ENCODE measurements at regions not wholly inside any gene's neighbourhood (a gene's known extent, or its start where the extent isn't known, plus 50 kb on each side); places are given as distances from the start of the nearest gene placed in this dataset.

DNA sequence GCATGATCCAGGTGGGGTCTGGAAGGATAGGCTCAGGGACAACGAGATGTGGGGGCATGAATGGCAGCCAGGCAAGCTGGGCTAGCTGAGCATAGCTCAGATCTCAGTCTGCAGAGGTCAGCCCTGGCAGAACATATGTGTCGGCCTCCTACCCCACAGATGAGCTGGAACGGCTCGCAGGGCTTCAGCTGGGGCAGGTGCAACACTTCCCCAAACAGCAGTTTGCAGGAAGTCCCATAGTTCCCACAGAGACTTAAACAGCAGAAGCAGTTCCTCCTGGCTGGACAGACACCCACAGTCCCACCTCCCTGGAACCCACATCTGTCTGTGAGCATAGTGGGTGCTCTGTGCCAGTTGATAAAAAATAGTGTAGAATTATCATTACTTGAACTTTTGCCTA lies 404.6 kb downstream of the GADD45G start:
- TF ChIP-seq POLR2A (IDR thresholded peaks at IDR 0.05; ENCODE audit: extremely low read depth, insufficient read length) (no peak), MYC (IDR thresholded peaks at IDR 0.05; ENCODE audit: low read depth, low read length) (no peak)
- TF ChIP-seq, protein P1, sequence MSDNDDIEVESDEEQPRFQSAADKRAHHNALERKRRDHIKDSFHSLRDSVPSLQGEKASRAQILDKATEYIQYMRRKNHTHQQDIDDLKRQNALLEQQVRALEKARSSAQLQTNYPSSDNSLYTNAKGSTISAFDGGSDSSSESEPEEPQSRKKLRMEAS (IDR thresholded peaks at IDR 0.05; ENCODE audit: low read depth, low read length), result no peak
- TF ChIP-seq, protein P2, sequence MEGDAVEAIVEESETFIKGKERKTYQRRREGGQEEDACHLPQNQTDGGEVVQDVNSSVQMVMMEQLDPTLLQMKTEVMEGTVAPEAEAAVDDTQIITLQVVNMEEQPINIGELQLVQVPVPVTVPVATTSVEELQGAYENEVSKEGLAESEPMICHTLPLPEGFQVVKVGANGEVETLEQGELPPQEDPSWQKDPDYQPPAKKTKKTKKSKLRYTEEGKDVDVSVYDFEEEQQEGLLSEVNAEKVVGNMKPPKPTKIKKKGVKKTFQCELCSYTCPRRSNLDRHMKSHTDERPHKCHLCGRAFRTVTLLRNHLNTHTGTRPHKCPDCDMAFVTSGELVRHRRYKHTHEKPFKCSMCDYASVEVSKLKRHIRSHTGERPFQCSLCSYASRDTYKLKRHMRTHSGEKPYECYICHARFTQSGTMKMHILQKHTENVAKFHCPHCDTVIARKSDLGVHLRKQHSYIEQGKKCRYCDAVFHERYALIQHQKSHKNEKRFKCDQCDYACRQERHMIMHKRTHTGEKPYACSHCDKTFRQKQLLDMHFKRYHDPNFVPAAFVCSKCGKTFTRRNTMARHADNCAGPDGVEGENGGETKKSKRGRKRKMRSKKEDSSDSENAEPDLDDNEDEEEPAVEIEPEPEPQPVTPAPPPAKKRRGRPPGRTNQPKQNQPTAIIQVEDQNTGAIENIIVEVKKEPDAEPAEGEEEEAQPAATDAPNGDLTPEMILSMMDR (IDR thresholded peaks at IDR 0.05; ENCODE audit: low read depth, low read length), result no peak
- no peak overlapping the region for H3K4me3 ChIP-seq (ENCODE audit: low read depth, low read length)
- DNase-seq (ENCODE audit: low read depth), result peak; percentile 79

DNA sequence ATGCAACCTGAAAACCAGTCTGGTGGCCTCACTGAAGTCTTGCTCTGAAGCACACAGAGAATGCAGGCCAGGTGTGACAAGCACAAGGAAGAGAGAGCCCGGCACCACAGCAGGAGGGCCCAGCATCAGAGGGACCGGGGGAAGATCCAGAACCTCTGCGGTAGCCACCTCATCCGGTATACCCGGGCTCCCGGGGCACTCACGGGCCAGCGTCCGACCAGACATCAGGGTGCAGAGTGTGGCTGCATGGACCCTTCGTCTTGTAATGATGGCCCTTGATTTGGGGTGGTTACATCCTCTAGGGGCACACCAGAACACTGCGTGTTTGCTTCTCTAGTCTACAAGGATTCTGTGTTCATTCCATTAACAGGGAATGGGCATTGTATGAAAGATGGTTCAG lies 406.0 kb downstream of the GADD45G start:
- no peak for DNase-seq (ENCODE audit: low read depth)
- TF ChIP-seq, protein P1 (IDR thresholded peaks at IDR 0.05; ENCODE audit: low read depth, low read length), result no peak
- TF ChIP-seq POLR2A (IDR thresholded peaks at IDR 0.05; ENCODE audit: extremely low read depth, insufficient read length) (no peak), MYC (IDR thresholded peaks at IDR 0.05; ENCODE audit: low read depth, low read length) (no peak)
- TF ChIP-seq, protein P2 (IDR thresholded peaks at IDR 0.05; ENCODE audit: low read depth, low read length), result no peak
- no peak overlapping the region for H3K4me3 ChIP-seq (ENCODE audit: low read depth, low read length)

DNA sequence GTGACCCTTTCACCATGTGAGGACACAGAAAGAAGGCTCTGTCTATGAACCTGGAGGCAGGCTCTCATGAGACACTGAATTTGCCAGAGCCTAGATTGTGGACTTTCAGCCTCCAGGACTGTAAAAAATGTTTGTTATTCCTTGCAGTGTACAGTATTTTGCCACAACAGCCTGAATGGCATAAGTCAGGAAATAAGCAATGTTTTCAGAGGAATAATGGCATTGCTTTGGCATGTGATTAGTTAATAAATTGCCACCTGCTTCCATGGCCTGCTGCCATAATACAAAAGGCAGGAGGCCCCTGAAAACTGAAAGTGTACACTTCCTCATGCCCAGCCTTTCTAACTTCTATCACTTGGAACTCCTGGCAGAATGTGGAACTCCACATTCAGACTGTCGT lies 408.1 kb downstream of the GADD45G start:
- no peak overlapping the region for H3K4me3 ChIP-seq (ENCODE audit: low read depth, low read length)
- no peak for DNase-seq (ENCODE audit: low read depth)
- TF ChIP-seq, protein P1 (IDR thresholded peaks at IDR 0.05; ENCODE audit: low read depth, low read length), result no peak
- TF ChIP-seq, protein P2 (IDR thresholded peaks at IDR 0.05; ENCODE audit: low read depth, low read length), result no peak
- TF ChIP-seq MYC (IDR thresholded peaks at IDR 0.05; ENCODE audit: low read depth, low read length) (no peak), POLR2A (IDR thresholded peaks at IDR 0.05; ENCODE audit: extremely low read depth, insufficient read length) (no peak)

DNA sequence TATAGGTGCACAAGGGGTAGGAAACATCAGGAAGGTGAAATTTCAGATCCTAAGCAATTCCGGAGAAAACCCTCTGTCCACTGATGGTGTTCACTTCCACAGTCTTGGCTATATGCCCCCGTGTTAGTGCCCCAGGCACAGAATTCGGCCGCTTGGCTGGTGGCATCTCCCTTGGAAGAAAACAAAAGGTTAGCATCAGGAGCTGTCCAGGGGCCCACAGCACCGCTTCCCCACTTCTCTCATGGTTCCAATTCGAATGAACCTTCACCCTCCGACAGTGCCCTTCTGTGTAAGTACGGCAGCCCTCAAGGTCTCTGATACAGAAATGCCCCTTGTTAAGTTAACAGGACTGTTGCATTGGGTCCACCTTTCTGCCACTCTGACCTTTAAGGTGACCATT lies 409.0 kb downstream of the GADD45G start:
- no peak for DNase-seq (ENCODE audit: low read depth)
- TF ChIP-seq MYC (IDR thresholded peaks at IDR 0.05; ENCODE audit: low read depth, low read length) (no peak), POLR2A (IDR thresholded peaks at IDR 0.05; ENCODE audit: extremely low read depth, insufficient read length) (no peak)
- TF ChIP-seq, protein P2 (IDR thresholded peaks at IDR 0.05; ENCODE audit: low read depth, low read length), result no peak
- TF ChIP-seq, protein P1 (IDR thresholded peaks at IDR 0.05; ENCODE audit: low read depth, low read length), result no peak
- H3K4me3 ChIP-seq (ENCODE audit: low read depth, low read length), result no peak overlapping the region

DNA sequence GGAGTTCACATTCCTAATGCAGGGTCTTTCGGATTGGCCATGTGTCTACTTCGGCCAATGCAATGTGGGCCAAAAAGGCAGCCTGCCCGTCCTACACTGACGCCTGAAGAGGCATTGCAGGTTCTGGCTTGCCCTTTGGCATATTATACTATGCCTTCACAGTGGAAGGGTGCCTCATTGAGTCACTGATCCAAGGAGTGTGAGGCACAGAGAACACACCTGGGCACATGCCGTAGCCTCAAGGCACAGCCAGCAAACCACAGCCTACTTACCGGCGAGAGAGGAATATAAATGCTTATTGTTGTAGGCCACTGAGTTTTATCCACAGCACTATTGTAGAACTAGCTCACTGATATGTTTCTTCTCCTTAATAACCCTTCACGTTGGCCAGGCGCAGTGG lies 409.6 kb downstream of the GADD45G start:
- DNase-seq (ENCODE audit: low read depth), result no peak
- no peak overlapping the region for H3K4me3 ChIP-seq (ENCODE audit: low read depth, low read length)
- TF ChIP-seq MYC (IDR thresholded peaks at IDR 0.05; ENCODE audit: low read depth, low read length), result no peak
- no peak for TF ChIP-seq POLR2A (IDR thresholded peaks at IDR 0.05; ENCODE audit: extremely low read depth, insufficient read length)
- TF ChIP-seq, protein P2 (IDR thresholded peaks at IDR 0.05; ENCODE audit: low read depth, low read length), result no peak
- TF ChIP-seq, protein P1 (IDR thresholded peaks at IDR 0.05; ENCODE audit: low read depth, low read length), result no peak

DNA sequence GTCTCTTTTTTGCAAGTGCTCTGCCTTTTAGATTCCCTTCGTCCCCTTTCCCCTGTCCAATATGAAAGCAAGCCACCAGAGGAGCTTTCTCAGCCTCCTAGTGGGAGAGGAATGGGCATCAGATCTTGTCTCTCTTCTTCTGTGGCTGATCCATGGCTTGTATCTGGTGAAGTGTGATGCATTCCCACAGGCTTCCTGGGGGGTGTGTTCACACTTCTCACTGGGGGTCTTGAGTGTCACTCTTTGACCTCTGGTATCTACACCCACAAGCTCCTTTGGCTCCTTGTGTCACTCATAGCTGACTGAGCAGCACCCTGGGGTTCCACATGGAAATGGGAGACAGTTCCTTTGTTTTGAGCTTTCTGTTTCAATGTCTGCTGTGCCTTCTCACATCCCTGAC lies 411.5 kb downstream of the GADD45G start:
- TF ChIP-seq, protein P2 (IDR thresholded peaks at IDR 0.05; ENCODE audit: low read depth, low read length), result no peak
- TF ChIP-seq, protein P1 (IDR thresholded peaks at IDR 0.05; ENCODE audit: low read depth, low read length), result no peak
- TF ChIP-seq MYC (IDR thresholded peaks at IDR 0.05; ENCODE audit: low read depth, low read length) (no peak), POLR2A (IDR thresholded peaks at IDR 0.05; ENCODE audit: extremely low read depth, insufficient read length) (no peak)
- no peak for DNase-seq (ENCODE audit: low read depth)
- no peak overlapping the region for H3K4me3 ChIP-seq (ENCODE audit: low read depth, low read length)
